ENCODE measurements at regions not wholly inside any gene's neighbourhood (a gene's known extent, or its start where the extent isn't known, plus 50 kb on each side); places are given as distances from the start of the nearest gene placed in this dataset.
A peak's percentile ranks its signal among the peaks of the same experiment; 100 is the strongest.

DNA sequence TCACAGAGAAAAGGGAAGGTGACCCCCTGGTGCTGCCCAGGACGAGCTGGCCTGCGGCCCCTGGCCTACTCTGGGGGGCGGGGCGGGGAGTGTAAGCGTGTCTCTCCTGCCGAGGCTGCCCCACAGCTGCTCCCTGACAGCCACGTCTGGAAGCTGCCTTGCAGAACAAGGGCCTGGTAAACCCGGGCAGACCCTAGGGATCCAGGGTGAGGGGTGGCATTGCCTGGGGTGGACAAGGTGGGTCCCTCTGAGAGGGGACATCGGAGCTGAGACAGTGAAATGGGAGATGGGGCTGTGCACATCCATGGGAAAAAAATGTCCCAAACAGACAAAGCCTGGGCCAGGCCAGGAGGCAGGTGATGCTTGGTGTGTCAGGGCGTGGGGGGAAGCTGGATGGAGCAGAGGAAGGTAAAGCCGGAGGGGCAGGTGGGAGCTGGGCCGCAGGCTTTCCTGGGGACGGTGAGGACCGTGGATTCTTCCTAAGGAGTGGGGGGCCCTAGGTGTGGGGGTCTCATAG is 66.0 kb upstream of the HDAC4 start:
- DNase-seq (ENCODE audit: low spot score) (no peak), ATAC-seq (ENCODE audit: low FRiP score) (no peak)
- TF ChIP-seq, protein P1, sequence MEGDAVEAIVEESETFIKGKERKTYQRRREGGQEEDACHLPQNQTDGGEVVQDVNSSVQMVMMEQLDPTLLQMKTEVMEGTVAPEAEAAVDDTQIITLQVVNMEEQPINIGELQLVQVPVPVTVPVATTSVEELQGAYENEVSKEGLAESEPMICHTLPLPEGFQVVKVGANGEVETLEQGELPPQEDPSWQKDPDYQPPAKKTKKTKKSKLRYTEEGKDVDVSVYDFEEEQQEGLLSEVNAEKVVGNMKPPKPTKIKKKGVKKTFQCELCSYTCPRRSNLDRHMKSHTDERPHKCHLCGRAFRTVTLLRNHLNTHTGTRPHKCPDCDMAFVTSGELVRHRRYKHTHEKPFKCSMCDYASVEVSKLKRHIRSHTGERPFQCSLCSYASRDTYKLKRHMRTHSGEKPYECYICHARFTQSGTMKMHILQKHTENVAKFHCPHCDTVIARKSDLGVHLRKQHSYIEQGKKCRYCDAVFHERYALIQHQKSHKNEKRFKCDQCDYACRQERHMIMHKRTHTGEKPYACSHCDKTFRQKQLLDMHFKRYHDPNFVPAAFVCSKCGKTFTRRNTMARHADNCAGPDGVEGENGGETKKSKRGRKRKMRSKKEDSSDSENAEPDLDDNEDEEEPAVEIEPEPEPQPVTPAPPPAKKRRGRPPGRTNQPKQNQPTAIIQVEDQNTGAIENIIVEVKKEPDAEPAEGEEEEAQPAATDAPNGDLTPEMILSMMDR (IDR thresholded peaks at IDR 0.05): no peak

DNA sequence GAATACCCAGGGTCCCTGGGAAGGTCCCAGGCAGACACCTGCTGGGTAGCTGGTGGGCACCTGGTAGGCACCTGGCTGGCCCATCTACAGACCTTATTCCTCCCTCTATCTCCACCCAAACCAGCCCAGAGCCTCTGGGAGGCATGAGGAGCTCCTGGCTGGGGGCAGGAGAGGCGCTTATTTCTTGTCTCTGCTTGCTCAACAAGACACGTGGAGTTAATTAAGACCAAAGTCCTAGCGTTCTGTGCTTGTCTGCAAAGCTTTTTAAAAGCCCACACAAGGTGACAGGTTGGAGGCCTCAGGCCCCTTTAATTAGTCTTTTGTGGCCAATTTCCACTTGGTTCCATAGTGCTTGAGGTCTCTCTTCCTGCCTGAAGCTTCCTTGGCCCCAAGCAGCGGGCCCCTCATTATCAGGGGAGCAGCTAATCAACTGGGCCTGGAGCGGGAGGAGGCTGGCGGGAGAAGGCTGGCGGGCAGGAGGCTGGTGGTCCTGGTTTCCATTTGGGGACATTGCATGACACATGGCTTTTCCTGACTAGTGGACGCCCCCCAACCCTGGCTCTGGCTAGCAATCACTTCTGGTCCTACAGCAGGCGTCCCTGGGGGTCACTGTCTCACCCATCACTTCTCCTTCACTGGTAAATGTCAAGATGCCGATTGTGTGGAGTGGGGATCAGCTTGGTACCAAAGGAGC is 65.4 kb upstream of the HDAC4 start:
- DNase-seq (ENCODE audit: low spot score) (no peak), ATAC-seq (ENCODE audit: low FRiP score) (no peak)
- TF ChIP-seq, protein P1 (IDR thresholded peaks at IDR 0.05): no peak

DNA sequence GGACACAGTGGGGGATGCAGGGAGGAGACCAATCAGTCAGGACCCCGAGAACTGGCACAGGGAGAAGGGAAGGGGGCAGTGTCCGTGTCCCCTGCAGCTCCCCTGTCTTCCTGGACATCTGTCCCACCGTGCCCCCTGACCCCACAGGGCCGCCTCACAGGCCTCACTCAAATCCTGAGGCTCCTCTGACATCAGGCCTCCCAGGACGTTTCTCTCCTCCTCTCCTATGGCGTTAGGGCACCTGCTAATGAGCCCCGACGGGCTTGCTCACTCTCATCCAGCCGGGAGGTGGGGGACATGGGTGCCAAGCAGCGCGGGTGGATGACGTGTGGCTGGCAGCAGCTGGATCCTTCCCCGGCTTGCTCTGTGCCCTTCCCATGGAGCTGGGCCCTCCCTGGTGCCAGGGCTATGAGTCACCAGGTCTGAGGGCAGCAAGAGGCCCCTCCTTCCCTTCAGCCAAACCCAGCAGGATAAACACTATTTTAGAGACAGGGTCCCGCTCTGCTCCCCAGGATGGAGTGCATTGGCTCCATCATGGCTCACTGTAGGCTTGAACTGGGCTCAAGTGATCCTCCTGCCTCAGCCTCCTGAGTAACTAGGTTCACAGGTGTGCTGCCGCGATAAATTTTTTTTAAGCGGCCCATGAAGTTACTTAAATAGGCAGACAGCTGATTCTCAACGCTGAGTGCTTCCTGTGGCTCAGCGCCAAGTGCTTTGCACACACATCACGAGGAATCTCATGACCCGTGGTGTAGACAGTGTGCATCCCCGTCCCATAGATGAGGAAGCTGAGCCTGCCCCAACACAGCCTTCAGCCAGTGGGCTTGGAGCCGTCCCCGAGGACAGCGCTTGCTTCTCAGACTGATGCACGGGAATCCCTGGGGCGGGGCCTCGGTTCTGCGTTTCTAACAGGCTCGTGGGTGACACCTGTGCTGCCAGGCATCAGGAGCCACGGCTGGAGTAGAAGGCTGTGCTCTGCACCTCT is 64.5 kb upstream of the HDAC4 start:
- TF ChIP-seq, protein P1 (IDR thresholded peaks at IDR 0.05): no peak
- DNase-seq (ENCODE audit: low spot score) (peak; percentile 70), ATAC-seq (ENCODE audit: low FRiP score) (peak; percentile 89)

DNA sequence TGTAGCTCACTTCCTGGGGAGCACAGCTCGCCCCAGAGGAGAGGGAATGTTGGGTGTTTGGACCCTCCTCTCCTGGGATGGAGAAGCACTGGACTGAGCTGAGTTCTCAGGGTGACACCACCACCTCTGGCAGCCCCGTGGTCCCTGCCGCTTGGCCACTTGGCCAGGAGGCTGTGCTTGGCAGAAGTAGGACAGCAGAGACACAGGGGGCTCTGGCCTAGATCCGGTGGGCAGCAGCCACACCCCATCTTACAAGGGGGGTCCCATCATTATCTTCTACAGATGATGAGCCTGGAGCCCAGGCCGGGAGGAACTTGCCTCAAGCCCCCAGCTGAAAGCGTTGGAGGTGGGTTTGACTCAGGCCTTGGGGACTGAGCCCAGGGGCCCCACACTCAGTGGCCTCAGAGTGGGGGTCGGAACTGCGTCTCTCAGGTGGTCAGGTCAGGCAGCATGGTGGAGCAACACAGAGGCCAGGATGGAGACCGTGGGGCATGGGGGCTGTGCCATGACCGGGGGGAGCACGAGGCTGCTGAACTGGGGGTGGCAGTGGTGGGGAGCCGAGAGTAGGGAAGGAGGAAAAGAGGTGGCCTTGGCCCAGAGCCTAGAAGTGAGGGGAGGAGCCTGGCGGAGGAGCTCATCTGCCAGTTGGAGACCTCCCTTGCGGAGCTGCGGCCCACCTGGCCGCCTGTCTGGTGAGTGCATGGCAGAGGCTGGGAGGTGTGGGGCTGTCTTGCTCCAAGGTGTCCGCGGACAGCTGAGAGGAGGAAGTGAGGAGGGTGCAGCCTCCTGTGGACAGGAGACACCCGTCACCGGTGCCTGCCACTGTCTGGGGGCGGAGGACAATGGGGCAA is 63.6 kb upstream of the HDAC4 start:
- ATAC-seq (ENCODE audit: low FRiP score) (no peak), DNase-seq (ENCODE audit: low spot score) (no peak)
- TF ChIP-seq, protein P1 (IDR thresholded peaks at IDR 0.05): no peak

DNA sequence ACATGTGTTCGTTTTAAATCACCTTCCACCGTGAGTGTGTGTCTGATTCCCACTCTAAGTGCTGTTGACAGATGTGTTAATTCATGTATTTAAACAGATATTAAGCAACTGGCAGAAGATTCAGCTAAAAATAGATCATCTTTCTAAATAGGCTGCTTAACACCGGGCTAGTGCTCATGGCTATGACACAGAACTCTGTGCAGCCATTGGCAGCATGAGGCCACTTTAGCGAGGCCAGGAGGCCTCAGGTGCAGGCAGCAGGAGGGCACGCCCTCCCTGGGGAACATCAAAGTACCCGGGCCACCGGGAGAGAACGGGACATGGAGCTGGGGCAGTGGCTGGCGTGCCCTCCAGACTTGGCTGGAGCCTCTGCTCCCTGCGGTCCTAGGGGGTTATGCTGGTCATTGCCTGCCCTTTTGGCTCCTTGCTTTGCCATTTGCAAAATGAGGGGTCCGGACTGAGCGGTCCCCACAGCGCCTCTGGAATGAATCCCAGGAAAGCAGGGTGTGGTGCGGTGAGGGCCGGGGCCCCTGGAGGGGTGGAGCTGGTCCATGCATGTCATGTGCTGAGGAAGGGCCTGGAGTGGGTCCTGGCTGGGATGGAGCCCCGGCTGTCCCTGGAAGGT is 62.8 kb upstream of the HDAC4 start:
- DNase-seq (ENCODE audit: low spot score) (no peak), ATAC-seq (ENCODE audit: low FRiP score) (no peak)
- TF ChIP-seq, protein P1 (IDR thresholded peaks at IDR 0.05): no peak

Measured in omental fat pad (tissue), 3 donors.